Chondrocyte (in vitro differentiated cells): ENCODE measurements at regions not wholly inside any gene's neighbourhood (a gene's known extent, or its start where the extent isn't known, plus 50 kb on each side); places are given as distances from the start of the nearest gene placed in this dataset.

Source experiments
- DNase-seq: peaks from one replicate; pipeline ENCODE4 v3.0.0; 2021; ENCODE audit warnings: mixed read lengths, low spot score
- H3K27ac Mint-ChIP-seq: one replicate; pipeline ENCODE4 v1.8.0; 2021; ENCODE audit warnings: mild to moderate bottlenecking, moderate library complexity, mixed read lengths; ENCODE audit not compliant: unreplicated experiment
- H3K27me3 Mint-ChIP-seq: 2 replicates; pipeline ENCODE4 v1.8.0; 2021; ENCODE audit warnings: low read depth, mixed read lengths
- H3K36me3 Mint-ChIP-seq: 2 replicates; pipeline ENCODE4 v1.8.0; 2021; ENCODE audit warnings: low read depth, mixed read lengths
- H3K4me1 Mint-ChIP-seq: 2 replicates; pipeline ENCODE4 v1.8.0; 2021; ENCODE audit warnings: low read depth, mild to moderate bottlenecking, mixed read lengths
- H3K4me3 Mint-ChIP-seq: one replicate; pipeline ENCODE4 v1.8.0; 2021; ENCODE audit warnings: mild to moderate bottlenecking, moderate library complexity, mixed read lengths; ENCODE audit not compliant: unreplicated experiment
- H3K9me3 Mint-ChIP-seq: 2 replicates; pipeline ENCODE4 v1.8.0; 2021; ENCODE audit warnings: low read depth, mixed read lengths
- TF ChIP-seq, protein P1 (sequence below): fragments of 200-600 bp; sonication (generic); IDR thresholded peaks from 2 replicates; pipeline ENCODE4 v1.5.0; 2021; ENCODE audit warnings: antibody characterized with exemption, mild to moderate bottlenecking, moderate library complexity

DNA sequence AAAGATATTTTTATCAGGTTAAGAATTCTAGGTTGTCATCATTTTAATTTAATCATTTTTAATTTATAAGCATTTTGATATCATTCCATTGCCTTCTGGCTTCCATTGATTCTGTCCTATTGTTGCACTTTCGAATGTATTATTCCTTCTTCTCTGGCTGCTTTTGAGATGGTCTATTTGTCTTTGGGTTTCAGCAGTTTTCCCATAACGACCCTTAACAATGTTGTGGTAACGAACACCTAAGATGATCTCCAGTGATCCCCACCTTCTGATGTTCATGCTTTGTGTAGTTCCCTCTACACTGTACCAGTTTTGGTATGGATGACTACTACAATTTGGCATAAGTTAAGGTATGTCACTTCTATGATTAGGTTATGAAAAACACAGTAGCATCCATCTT, 59.9 kb downstream of the MINAR1 start:
- peaks cover 2% of the 10 kb centered on the region for H3K9me3 Mint-ChIP-seq
- no peaks in the 10 kb centered on the region for H3K4me1 Mint-ChIP-seq
- no peak overlapping the region for H3K4me3 Mint-ChIP-seq
- H3K27ac Mint-ChIP-seq: no peak overlapping the region
- no peaks in the 10 kb centered on the region for H3K36me3 Mint-ChIP-seq
- TF ChIP-seq, protein P1, sequence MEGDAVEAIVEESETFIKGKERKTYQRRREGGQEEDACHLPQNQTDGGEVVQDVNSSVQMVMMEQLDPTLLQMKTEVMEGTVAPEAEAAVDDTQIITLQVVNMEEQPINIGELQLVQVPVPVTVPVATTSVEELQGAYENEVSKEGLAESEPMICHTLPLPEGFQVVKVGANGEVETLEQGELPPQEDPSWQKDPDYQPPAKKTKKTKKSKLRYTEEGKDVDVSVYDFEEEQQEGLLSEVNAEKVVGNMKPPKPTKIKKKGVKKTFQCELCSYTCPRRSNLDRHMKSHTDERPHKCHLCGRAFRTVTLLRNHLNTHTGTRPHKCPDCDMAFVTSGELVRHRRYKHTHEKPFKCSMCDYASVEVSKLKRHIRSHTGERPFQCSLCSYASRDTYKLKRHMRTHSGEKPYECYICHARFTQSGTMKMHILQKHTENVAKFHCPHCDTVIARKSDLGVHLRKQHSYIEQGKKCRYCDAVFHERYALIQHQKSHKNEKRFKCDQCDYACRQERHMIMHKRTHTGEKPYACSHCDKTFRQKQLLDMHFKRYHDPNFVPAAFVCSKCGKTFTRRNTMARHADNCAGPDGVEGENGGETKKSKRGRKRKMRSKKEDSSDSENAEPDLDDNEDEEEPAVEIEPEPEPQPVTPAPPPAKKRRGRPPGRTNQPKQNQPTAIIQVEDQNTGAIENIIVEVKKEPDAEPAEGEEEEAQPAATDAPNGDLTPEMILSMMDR: no peak
- no peak for DNase-seq
- peaks cover 2% of the 10 kb centered on the region for H3K27me3 Mint-ChIP-seq

DNA sequence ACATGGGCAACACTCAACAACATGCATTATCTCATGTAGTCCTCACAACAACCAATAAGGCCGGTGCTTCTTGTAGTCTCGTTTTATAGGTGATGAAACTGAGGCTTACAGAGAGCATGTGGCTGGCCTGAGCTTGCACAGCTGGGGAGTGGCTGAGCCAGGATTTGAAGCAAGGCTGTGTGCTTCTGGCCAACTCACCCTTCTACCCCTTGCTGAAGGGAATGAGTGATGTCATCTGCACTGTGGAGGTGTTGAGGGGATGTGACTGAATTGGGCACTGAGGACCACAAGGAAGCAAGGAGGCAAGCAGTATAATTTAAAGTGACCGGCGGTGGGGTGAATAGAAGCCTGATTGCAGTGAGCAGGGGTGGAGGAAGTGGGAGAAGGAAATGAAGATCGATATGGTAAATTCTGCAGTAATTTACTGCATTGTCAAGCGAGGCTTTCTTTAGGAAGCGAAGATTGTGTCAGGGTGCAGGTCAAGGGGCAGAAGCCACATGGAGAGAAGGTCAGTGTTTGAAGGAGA, 62.3 kb downstream of the MINAR1 start:
- no peak overlapping the region for H3K27ac Mint-ChIP-seq
- DNase-seq: no peak
- no peak overlapping the region for H3K4me3 Mint-ChIP-seq
- no peaks in the 10 kb centered on the region for H3K9me3 Mint-ChIP-seq
- H3K27me3 Mint-ChIP-seq: peaks cover 10% of the 10 kb centered on the region
- no peaks in the 10 kb centered on the region for H3K36me3 Mint-ChIP-seq
- no peaks in the 10 kb centered on the region for H3K4me1 Mint-ChIP-seq
- TF ChIP-seq, protein P1: no peak

DNA sequence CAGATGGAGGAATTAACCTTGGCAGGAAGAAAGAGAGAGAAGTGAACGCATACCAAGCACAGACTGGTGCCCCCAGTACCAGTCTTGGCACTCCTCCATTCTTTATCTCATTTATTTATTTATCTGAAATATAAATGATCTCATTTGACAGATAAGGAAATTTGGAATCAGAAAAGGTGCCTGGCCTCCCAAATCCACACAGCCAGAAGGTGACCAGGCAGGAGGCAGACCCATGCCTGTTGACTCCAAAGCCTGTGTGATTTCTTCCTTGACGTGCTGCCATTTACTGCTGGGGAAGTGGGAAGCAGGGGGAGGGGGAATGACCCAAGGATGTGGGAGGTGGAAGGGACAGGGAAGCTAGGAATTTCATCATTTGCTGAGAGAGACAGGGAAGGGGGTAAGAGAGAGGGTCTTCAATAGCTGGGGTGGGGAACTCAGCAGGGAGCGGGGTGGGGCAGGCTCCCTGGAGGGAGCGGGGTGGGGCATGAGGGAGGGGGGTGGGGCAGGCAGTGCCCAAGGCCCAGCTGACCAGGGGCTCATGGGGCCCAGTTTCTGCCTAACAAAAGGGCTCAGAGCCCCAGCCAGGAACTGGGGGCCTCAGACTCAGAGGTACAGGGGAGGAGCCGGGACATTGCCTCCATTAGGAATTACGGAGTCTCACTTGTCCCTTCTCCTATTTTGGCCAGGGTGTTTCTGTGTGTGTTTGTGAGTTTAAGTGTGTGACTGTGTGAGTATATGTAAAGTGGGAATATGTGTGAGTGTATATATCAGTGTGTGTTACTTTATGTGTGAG, 63.0 kb downstream of the MINAR1 start:
- no peaks in the 10 kb centered on the region for H3K9me3 Mint-ChIP-seq
- TF ChIP-seq, protein P1: no peak
- DNase-seq: no peak
- H3K4me1 Mint-ChIP-seq: no peaks in the 10 kb centered on the region
- H3K4me3 Mint-ChIP-seq: no peak overlapping the region
- H3K36me3 Mint-ChIP-seq: no peaks in the 10 kb centered on the region
- no peak overlapping the region for H3K27ac Mint-ChIP-seq
- H3K27me3 Mint-ChIP-seq: peaks cover 12% of the 10 kb centered on the region

DNA sequence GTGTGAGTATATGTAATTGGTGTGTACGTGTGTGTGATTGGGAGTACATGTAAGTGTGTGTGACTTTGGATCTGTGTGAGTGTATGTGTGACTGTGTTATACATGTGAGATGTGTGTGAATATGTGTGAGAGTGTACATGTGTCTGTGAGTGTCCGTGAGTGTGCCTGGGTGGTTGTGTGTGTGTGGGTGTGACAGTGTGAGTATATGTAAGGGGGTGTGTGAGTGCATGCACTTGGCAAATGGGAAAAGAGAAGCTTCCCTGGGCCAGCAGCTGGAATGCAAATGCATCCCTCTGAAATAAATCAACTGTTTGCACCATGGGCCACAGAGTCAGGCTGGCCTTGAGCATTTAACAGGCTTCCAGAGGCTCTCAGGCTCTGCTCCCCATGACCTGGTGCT, 63.6 kb downstream of the MINAR1 start:
- no peak overlapping the region for H3K27ac Mint-ChIP-seq
- TF ChIP-seq, protein P1: no peak
- no peak for DNase-seq
- H3K27me3 Mint-ChIP-seq: peaks cover 12% of the 10 kb centered on the region
- H3K9me3 Mint-ChIP-seq: no peaks in the 10 kb centered on the region
- H3K4me3 Mint-ChIP-seq: no peak overlapping the region
- no peaks in the 10 kb centered on the region for H3K36me3 Mint-ChIP-seq
- H3K4me1 Mint-ChIP-seq: no peaks in the 10 kb centered on the region

DNA sequence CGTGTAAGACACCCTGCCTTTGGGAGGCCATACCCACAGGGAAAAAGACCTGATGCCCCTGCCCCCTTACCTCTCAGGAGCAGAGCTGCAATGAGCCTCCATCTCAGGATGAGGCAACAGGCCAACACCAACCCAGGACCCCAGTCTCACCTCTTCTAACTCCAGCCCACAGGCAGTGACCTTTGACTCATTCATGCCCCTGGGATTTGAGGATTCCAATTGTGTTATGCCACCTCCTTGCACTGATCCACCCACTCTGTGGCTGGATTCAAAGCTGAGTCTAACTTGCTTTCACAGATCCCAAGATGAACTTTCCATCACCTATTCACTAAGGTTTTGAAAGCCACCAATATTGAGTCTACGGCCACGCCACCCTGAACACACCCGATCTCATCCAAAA, 64.7 kb downstream of the MINAR1 start:
- no peak overlapping the region for H3K4me3 Mint-ChIP-seq
- H3K27me3 Mint-ChIP-seq: peaks cover 12% of the 10 kb centered on the region
- H3K27ac Mint-ChIP-seq: no peak overlapping the region
- TF ChIP-seq, protein P1: no peak
- H3K36me3 Mint-ChIP-seq: no peaks in the 10 kb centered on the region
- H3K4me1 Mint-ChIP-seq: no peaks in the 10 kb centered on the region
- H3K9me3 Mint-ChIP-seq: no peaks in the 10 kb centered on the region
- no peak for DNase-seq
